ENCODE measurements at regions not wholly inside any gene's neighbourhood (a gene's known extent, or its start where the extent isn't known, plus 50 kb on each side); places are given as distances from the start of the nearest gene placed in this dataset.
"Not testable (repeated sequence)": the region's sequence is repeated elsewhere in the genome, so short reads cannot be mapped to it uniquely, and the experiment has no call there.

DNA sequence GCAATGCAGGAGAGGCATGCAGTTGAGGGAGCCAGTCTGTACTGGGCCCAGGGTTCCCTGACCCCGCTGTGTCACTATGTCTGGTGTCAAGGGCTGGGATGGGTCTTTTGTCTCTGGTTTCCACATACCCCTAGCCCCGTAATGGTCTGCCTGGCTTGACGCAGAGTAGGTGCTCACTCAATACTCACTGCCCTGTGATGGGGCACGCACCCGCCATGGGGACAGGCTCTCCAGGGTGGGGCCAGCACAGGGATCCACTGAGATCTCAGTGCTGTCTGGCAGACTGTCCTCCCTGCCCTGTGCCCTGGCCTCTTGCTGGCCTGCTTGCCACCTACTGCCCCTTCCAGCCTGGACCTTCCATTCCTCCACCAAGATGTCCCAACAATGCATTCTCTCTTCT, 101.7 kb upstream of the CD82 start:
- DNase-seq (ENCODE audit: extremely low spot score): no peak
- no peaks in the 10 kb centered on the region for H3K4me1 ChIP-seq (ENCODE audit: insufficient read depth)
- no peak overlapping the region for H3K4me3 ChIP-seq (ENCODE audit: low read depth, low read length)
- WGBS: 98% methylated on average over 5 of the region's 5 CpGs
- H3K27ac ChIP-seq (ENCODE audit: low read depth): no peak overlapping the region
- H3K36me3 ChIP-seq (ENCODE audit: insufficient read depth): no peaks in the 10 kb centered on the region

- Histone ChIP-seq H3K4me1 (ENCODE audit: insufficient read depth) (no peaks in the 10 kb centered on the region), H3K27ac (ENCODE audit: low read depth) (no peak overlapping the region), H3K36me3 (ENCODE audit: insufficient read depth) (no peaks in the 10 kb centered on the region), H3K4me3 (ENCODE audit: low read depth, low read length) (no peak overlapping the region)
- WGBS: 96% methylated on average over 1 of the region's 1 CpG
- no peak for DNase-seq (ENCODE audit: extremely low spot score)
Observed at GRCh38 chr11:44464741-44465140, 100.7 kb upstream of the CD82 start.

DNA sequence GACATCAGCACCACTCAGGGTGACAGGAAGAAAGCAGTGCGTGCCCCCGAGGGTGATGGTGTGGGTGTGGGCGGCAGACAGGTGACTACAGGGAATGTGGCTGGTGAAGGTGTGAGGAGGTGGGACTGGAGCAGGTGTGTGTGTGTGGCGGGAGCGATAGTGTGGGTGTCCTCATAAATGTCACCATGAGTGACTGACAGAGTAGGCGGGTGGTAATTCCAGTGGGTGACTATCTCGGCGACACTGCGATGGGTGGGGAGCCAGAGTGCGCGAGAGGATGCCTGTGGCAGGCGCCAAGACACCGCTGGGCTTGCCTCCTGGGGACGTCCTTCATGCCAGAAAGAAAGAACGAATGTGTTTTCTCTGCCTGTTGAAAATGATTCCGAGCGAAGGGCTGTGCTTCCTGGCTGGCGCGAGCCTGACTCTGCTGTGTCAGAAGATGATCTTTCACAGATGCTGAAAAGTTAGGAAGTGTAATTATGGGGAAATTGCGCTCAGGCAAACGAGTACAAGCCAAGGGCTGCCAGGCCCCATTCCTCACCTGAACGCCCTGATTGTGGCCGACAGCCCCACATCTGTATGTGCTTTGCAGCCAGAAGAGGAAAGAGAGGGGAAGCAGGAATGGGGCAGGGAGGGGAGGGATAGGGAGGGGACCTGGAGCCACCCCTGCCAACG, 98.8 kb upstream of the CD82 start:
- 45% methylated on average over 24 of the region's 24 CpGs for WGBS
- H3K27ac ChIP-seq (ENCODE audit: low read depth): no peak overlapping the region
- no peaks in the 10 kb centered on the region for H3K36me3 ChIP-seq (ENCODE audit: insufficient read depth)
- DNase-seq (ENCODE audit: extremely low spot score): no peak
- H3K4me3 ChIP-seq (ENCODE audit: low read depth, low read length): no peak overlapping the region
- H3K4me1 ChIP-seq (ENCODE audit: insufficient read depth): no peaks in the 10 kb centered on the region

GRCh38 chr11:44467413-44467812, 98.0 kb upstream of the CD82 start:
- H3K27ac ChIP-seq (ENCODE audit: low read depth): no peak overlapping the region
- no peak for DNase-seq (ENCODE audit: extremely low spot score)
- H3K4me3 ChIP-seq (ENCODE audit: low read depth, low read length): no peak overlapping the region
- H3K36me3 ChIP-seq (ENCODE audit: insufficient read depth): no peaks in the 10 kb centered on the region
- WGBS: 75% methylated on average over 1 of the region's 1 CpG
- H3K4me1 ChIP-seq (ENCODE audit: insufficient read depth): no peaks in the 10 kb centered on the region

- no peaks in the 10 kb centered on the region for H3K36me3 ChIP-seq (ENCODE audit: insufficient read depth)
- no peak for DNase-seq (ENCODE audit: extremely low spot score)
- 76% methylated on average over 5 of the region's 5 CpGs for WGBS
Observed at GRCh38 chr11:44467931-44468330, 97.5 kb upstream of the CD82 start.

GRCh38 chr11:44468345-44468988, 97.0 kb upstream of the CD82 start:
- Histone ChIP-seq H3K4me1 (ENCODE audit: insufficient read depth) (no peaks in the 10 kb centered on the region), H3K36me3 (ENCODE audit: insufficient read depth) (no peaks in the 10 kb centered on the region), H3K27ac (ENCODE audit: low read depth) (no peak overlapping the region), H3K4me3 (ENCODE audit: low read depth, low read length) (no peak overlapping the region)
- WGBS: 90% methylated on average over 1 of the region's 1 CpG
- DNase-seq (ENCODE audit: extremely low spot score): no peak

More at GRCh38 chr11:44467931-44468330, 97.5 kb upstream of the CD82 start:
- Histone ChIP-seq H3K27ac (ENCODE audit: low read depth) (no peak overlapping the region), H3K4me1 (ENCODE audit: insufficient read depth) (no peaks in the 10 kb centered on the region), H3K4me3 (ENCODE audit: low read depth, low read length) (no peak overlapping the region)

DNA sequence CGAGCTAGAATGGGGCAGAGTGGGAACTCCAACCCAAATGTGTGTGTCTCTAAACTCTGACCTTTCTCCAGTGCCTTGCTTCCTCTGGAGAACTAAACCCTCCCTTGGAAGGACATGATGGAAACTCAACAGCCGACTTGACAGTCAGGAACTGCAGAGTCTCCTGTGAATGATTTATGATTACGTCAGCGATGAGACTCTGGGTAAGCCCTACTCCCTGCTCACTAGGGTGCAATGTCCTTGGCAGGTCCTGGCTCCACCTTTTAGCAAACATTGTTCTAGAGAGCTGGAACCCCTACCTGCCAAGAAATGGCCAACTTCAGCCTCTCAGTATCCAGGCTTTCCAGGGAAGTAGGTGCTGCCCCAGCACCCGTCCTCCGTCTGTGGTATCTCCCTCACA, 96.1 kb upstream of the CD82 start:
- DNase-seq (ENCODE audit: extremely low spot score): no peak
- Histone ChIP-seq H3K27ac (ENCODE audit: low read depth) (no peak overlapping the region), H3K4me1 (ENCODE audit: insufficient read depth) (no peaks in the 10 kb centered on the region), H3K36me3 (ENCODE audit: insufficient read depth) (no peaks in the 10 kb centered on the region), H3K4me3 (ENCODE audit: low read depth, low read length) (no peak overlapping the region)
- WGBS: 77% methylated on average over 6 of the region's 6 CpGs

DNA sequence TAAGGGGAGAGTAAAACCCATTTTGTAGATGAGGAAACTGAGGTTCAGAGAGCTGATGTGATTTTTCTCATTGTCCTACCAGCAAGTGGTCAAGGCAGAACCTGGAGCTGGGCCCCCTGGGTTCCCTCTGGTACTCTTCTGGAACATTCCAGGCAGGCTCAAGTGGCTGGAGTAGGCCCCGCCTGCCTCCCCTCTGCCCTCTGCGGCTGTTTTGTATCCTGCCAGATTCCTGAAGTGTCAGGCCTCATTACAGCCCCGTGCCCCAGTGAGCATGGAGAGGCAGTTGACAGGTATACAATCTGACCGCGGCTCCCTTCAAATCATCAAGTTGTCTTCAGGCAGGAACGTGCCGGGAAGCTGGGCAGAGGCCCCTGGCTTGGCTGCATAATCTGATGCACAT, 94.6 kb upstream of the CD82 start:
- no peak overlapping the region for H3K4me3 ChIP-seq (ENCODE audit: low read depth, low read length)

DNA sequence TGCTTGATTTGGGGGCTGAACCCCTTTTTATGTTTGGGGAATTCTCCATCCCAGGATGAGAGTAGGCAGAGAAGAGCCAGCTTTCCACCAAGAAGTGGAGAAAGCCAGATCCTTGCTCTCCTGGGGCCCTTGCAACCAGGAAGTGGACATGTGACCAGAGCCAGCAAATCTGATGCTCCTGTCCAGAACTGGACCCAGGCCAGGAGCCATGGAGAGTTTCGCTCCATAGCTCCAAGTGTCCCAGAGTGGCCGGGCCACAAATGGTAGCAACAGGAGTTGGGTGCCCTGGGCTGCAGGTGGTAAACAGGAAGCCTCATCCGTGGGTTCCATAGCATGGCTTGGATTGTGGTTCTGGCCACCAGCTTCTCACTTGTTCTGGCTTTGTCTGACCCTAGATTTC, 93.9 kb upstream of the CD82 start:
- Histone ChIP-seq H3K4me1 (ENCODE audit: insufficient read depth) (no peaks in the 10 kb centered on the region), H3K4me3 (ENCODE audit: low read depth, low read length) (no peak overlapping the region), H3K36me3 (ENCODE audit: insufficient read depth) (no peaks in the 10 kb centered on the region), H3K27ac (ENCODE audit: low read depth) (no peak overlapping the region)
- DNase-seq (ENCODE audit: extremely low spot score): no peak
- WGBS: 58% methylated on average over 3 of the region's 3 CpGs

More for the DNA sequence above, 94.6 kb upstream of the CD82 start:
- H3K27ac ChIP-seq (ENCODE audit: low read depth): no peak overlapping the region
- H3K4me1 ChIP-seq (ENCODE audit: insufficient read depth): no peaks in the 10 kb centered on the region
- no peak for DNase-seq (ENCODE audit: extremely low spot score)
- no peaks in the 10 kb centered on the region for H3K36me3 ChIP-seq (ENCODE audit: insufficient read depth)
- 45% methylated on average over 7 of the region's 7 CpGs for WGBS

DNA sequence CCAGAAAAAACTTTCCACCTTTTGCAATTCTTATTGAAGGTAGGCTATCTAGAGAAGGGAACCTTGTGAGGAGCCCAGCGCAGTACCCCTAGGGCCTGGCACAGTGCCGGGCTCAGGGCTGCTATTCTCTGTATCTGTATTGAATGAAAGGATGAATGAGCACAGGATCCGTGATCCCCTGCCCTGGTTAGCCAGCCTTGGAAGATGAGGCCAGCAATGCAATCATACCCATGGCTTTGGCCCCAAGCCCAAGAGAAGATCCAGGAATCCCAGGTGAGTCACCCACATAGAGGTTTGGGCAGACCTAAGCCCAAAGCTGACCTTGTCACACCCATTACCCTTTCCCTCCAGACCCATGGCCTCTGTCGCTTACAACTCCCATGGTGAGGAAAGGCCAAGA, 92.5 kb upstream of the CD82 start:
- Histone ChIP-seq H3K36me3 (ENCODE audit: insufficient read depth) (no peaks in the 10 kb centered on the region), H3K4me3 (ENCODE audit: low read depth, low read length) (no peak overlapping the region), H3K4me1 (ENCODE audit: insufficient read depth) (no peaks in the 10 kb centered on the region), H3K27ac (ENCODE audit: low read depth) (no peak overlapping the region)
- no peak for DNase-seq (ENCODE audit: extremely low spot score)
- 72% methylated on average over 4 of the region's 4 CpGs for WGBS

DNA sequence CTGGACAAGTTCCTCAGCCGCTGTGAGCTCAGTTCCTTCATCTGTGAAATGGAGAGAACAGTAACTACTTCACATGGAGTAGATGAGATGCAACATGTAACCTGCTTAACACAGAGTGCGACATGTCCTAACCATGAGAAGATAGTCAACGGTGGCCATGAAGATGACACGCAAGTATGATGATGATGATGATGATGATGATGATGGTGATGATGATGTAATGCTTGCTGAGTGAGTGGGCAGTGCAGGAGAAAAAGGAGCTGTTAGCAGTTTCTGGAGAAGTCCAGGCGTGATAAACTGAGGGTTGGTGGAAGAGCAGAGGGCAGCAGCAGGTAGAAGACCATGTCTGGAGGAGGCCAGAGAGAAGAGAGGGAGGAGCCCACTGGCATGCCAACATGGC, 90.8 kb upstream of the CD82 start:
- no peaks in the 10 kb centered on the region for H3K36me3 ChIP-seq (ENCODE audit: insufficient read depth)
- WGBS: 95% methylated on average over 5 of the region's 5 CpGs
- no peak overlapping the region for H3K27ac ChIP-seq (ENCODE audit: low read depth)
- H3K4me1 ChIP-seq (ENCODE audit: insufficient read depth): no peaks in the 10 kb centered on the region
- DNase-seq (ENCODE audit: extremely low spot score): no peak
- H3K4me3 ChIP-seq (ENCODE audit: low read depth, low read length): no peak overlapping the region

DNA sequence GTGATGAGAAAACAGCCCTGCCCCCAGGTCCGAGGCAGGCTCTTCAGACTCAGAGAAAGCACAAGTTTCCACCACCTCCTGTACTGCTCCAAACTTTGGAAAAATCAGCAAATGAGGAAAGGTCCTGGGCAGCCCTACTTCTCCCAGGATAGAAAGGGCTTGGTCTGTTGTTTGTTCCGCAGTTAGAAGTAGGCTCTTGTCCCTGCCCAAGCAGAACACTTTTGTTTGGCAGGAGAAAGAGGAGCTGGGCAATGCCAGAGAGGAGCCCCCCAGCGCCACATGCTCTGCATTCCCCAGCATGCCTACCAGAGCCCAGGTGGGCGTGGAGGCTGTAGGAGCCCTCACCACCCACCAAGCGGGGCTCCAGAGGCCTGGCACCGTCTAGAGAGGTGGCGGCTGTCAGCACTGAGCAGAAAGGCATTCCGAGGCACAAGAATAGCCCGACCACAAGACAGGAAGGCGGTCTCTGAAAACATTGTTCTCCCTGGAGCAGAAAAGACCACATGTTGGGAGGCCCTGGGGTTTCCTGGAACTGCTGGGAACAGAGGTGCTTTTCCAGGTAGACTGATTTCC, 90.3 kb upstream of the CD82 start:
- WGBS: 70% methylated on average over 10 of the region's 10 CpGs
- no peak overlapping the region for H3K4me3 ChIP-seq (ENCODE audit: low read depth, low read length)
- no peak for DNase-seq (ENCODE audit: extremely low spot score)
- H3K36me3 ChIP-seq (ENCODE audit: insufficient read depth): no peaks in the 10 kb centered on the region
- no peaks in the 10 kb centered on the region for H3K4me1 ChIP-seq (ENCODE audit: insufficient read depth)
- H3K27ac ChIP-seq (ENCODE audit: low read depth): no peak overlapping the region

DNA sequence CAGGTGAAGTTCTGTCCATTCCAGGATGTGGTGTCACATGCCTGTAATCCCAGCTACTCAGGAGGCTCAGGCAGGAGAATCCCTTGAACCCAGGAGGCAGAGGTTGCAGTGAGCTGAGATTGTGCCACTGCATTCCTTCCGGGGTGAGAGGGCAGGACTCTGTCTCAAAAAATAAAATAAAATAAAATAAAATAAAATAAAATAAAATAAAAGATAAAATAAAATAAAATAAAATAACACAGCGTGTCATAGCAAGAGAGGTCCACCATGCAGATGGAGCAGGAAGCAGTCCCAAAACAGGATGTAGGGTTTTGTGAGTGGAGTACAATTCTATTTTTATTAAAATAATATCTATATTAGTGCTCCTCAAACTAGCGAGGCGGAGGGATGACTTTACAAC, 83.1 kb upstream of the CD82 start:
- DNase-seq (ENCODE audit: extremely low spot score): not testable (repeated sequence)

GRCh38 chr11:44483919-44484610, 81.4 kb upstream of the CD82 start:
- 76% methylated on average over 10 of the region's 10 CpGs for WGBS
- no peaks in the 10 kb centered on the region for H3K36me3 ChIP-seq (ENCODE audit: insufficient read depth)
- no peak for DNase-seq (ENCODE audit: extremely low spot score)
- H3K27ac ChIP-seq (ENCODE audit: low read depth): no peak overlapping the region
- no peak overlapping the region for H3K4me3 ChIP-seq (ENCODE audit: low read depth, low read length)
- H3K4me1 ChIP-seq (ENCODE audit: insufficient read depth): no peaks in the 10 kb centered on the region

More for the DNA sequence above, 83.1 kb upstream of the CD82 start:
- H3K27ac ChIP-seq (ENCODE audit: low read depth); H3K4me1 ChIP-seq (ENCODE audit: insufficient read depth); H3K4me3 ChIP-seq (ENCODE audit: low read depth, low read length); H3K36me3 ChIP-seq (ENCODE audit: insufficient read depth): not testable (repeated sequence)
- whole genome bisulfite sequencing: 83% methylated on average over 4 of the region's 4 CpGs
